IMR-90 (cell line): ENCODE measurements at regions not wholly inside any gene's neighbourhood (a gene's known extent, or its start where the extent isn't known, plus 50 kb on each side); places are given as distances from the start of the nearest gene placed in this dataset.

Experiments used
- ATAC-seq: fragments of 200-7000 bp; cut with Tn5 transposase; 2 replicates; pipeline ENCODE4 v1.9.1; 2020; ENCODE audit warnings: low read depth, mild to moderate bottlenecking, moderate library complexity
- BruUV-seq: library from RNA; stranded (reverse); fragments of 400-500 nt; replicated peaks from 2 replicates; lab custom pipeline; 2021; lab: Mats Ljungman, UMichigan
- CTCF ChIA-PET: fragments of 300-600 bp; formaldehyde crosslinking; extraction: SDS; loops from one replicate; lab custom pipeline; 2021; ENCODE audit warnings: antibody characterized with exemption; lab: Yijun Ruan, JAX
- POLR2A ChIA-PET: fragments of 300-600 bp; sonication (Branson Sonifier 250); formaldehyde crosslinking; loops from one replicate; lab custom pipeline; 2022; ENCODE audit warnings: antibody characterized with exemption; ENCODE audit not compliant: unreplicated experiment; lab: Charles Lee
- DNase-seq: peaks from one replicate; pipeline ENCODE4 v3.0.0; 2013
- H2AFZ ChIP-seq: replicated peaks from 2 replicates; pipeline ENCODE3; 2013; ENCODE audit warnings: low read length, mild to moderate bottlenecking; ENCODE audit not compliant: poor library complexity
- H2AK5ac ChIP-seq: 2 replicates; pipeline ENCODE4 v1.6.1; 2013; ENCODE audit warnings: low read depth, low read length, inconsistent platforms
- H2AK9ac ChIP-seq: replicated peaks from 2 replicates; pipeline ENCODE3; 2013; ENCODE audit warnings: mild to moderate bottlenecking, low read depth, low read length, moderate library complexity; ENCODE audit not compliant: poor library complexity
- H2BK120ac ChIP-seq: 2 replicates; pipeline ENCODE4 v1.6.1; 2013; ENCODE audit warnings: low read depth, low read length, inconsistent platforms
- H2BK15ac ChIP-seq: 3 replicates; pipeline ENCODE4 v1.6.1; 2013; ENCODE audit warnings: low read depth, low read length, inconsistent platforms
- H2BK20ac ChIP-seq: 2 replicates; pipeline ENCODE4 v1.6.1; 2013; ENCODE audit warnings: low read depth, mild to moderate bottlenecking, inconsistent platforms, low read length, moderate library complexity
- H2BK5ac ChIP-seq: 2 replicates; pipeline ENCODE4 v1.6.1; 2013; ENCODE audit warnings: mild to moderate bottlenecking, low read depth, low read length, inconsistent platforms; ENCODE audit not compliant: poor library complexity, severe bottlenecking
- H3K14ac ChIP-seq: replicated peaks from 2 replicates; pipeline ENCODE4 v1.6.1; 2013; ENCODE audit warnings: low read depth, low read length, inconsistent platforms
- H3K18ac ChIP-seq: 2 replicates; pipeline ENCODE4 v1.6.1; 2013; ENCODE audit warnings: low read depth, low read length, control low read depth
- H3K23ac ChIP-seq: 2 replicates; pipeline ENCODE4 v1.6.1; 2013; ENCODE audit warnings: low read depth, low read length, inconsistent platforms
- H3K27ac ChIP-seq: 2 replicates; pipeline ENCODE4 v1.5.1; 2013; ENCODE audit warnings: mild to moderate bottlenecking, control low read depth, low read length; ENCODE audit not compliant: insufficient read depth
- H3K27me3 ChIP-seq: 2 replicates; pipeline ENCODE4 v1.6.1; 2013; ENCODE audit warnings: low read length; ENCODE audit not compliant: control insufficient read depth, insufficient read depth
- H3K36me3 ChIP-seq: 2 replicates; pipeline ENCODE4 v1.6.1; 2013; ENCODE audit warnings: low read length, mixed read lengths; ENCODE audit not compliant: control insufficient read depth, insufficient read depth
- H3K4ac ChIP-seq: 2 replicates; pipeline ENCODE4 v1.6.1; 2013; ENCODE audit warnings: low read depth, low read length, inconsistent platforms
- H3K4me1 ChIP-seq: 2 replicates; pipeline ENCODE4 v1.6.1; 2013; ENCODE audit warnings: low read length, mixed read lengths; ENCODE audit not compliant: control insufficient read depth, insufficient read depth
- H3K4me2 ChIP-seq: 2 replicates; pipeline ENCODE4 v1.6.1; 2013; ENCODE audit warnings: low read depth, mild to moderate bottlenecking, control low read depth, low read length, moderate library complexity
- H3K4me3 ChIP-seq: 2 replicates; pipeline ENCODE4 v1.5.1; 2013; ENCODE audit warnings: low read depth, mild to moderate bottlenecking, control low read depth, low read length, moderate library complexity; ENCODE audit not compliant: insufficient read depth
- H3K56ac ChIP-seq: 2 replicates; pipeline ENCODE4 v1.6.1; 2013; ENCODE audit warnings: low read length, inconsistent platforms; ENCODE audit not compliant: insufficient read depth; ENCODE audit errors: extremely low read depth
- H3K79me1 ChIP-seq, 2 experiments: 2 replicates each; pipeline ENCODE4 v1.6.1; 2013; ENCODE audit warnings: low read length in 2 of 2, inconsistent platforms in 1 of 2, low read depth in 1 of 2
- H3K9ac ChIP-seq: 2 replicates; pipeline ENCODE4 v1.6.1; 2013; ENCODE audit warnings: low read depth, low read length, control low read depth
- H3K9me1 ChIP-seq: 2 replicates; pipeline ENCODE4 v1.6.1; 2013; ENCODE audit warnings: low read length, inconsistent platforms; ENCODE audit not compliant: insufficient read depth
- H3K9me3 ChIP-seq: 2 replicates; pipeline ENCODE4 v1.6.1; 2013; ENCODE audit warnings: low read length; ENCODE audit not compliant: control insufficient read depth, insufficient read depth
- H4K20me1 ChIP-seq: 2 replicates; pipeline ENCODE4 v1.6.1; 2013; ENCODE audit warnings: low read length, inconsistent platforms; ENCODE audit not compliant: insufficient read depth
- H4K5ac ChIP-seq: 2 replicates; pipeline ENCODE4 v1.6.1; 2013; ENCODE audit warnings: mild to moderate bottlenecking, low read depth, low read length, control low read depth
- H4K8ac ChIP-seq, 2 experiments: 2 replicates each; pipeline ENCODE4 v1.6.1; 2013; ENCODE audit warnings: low read depth in 2 of 2, low read length in 2 of 2, control low read depth in 1 of 2, inconsistent platforms in 1 of 2
- H4K91ac ChIP-seq: 2 replicates; pipeline ENCODE4 v1.6.1; 2013; ENCODE audit warnings: low read depth, low read length, inconsistent platforms; ENCODE audit not compliant: insufficient read depth
- CEBPB ChIP-seq: IDR thresholded peaks from 2 replicates; pipeline ENCODE4 v1.6.1; 2012; ENCODE audit warnings: low read depth, low read length, improper control_type of control experiment
- CHD1 ChIP-seq: IDR thresholded peaks from 2 replicates; pipeline ENCODE4 v1.6.1; 2012; ENCODE audit warnings: low read depth, low read length, improper control_type of control experiment
- CTCF ChIP-seq: conservative IDR thresholded peaks from 2 replicates; pipeline ENCODE4 v1.5.1; 2012; ENCODE audit warnings: mild to moderate bottlenecking, low read depth, low read length, improper control_type of control experiment
- USF2 ChIP-seq: fragments of 150-350 bp; IDR thresholded peaks from 2 replicates; pipeline ENCODE4 v1.6.1; 2017; ENCODE audit warnings: mild to moderate bottlenecking, antibody characterized with exemption, low read length, low read depth
- WGBS, 2 experiments: methylation state at CpG; one replicate each; pipeline versions ENCODE4 v1.1.5 to v1.1.7; 2013; ENCODE audit warnings: missing lambda C conversion rate in 2 of 2; ENCODE audit not compliant: insufficient read length in 1 of 2; ENCODE audit errors: extremely low coverage in 2 of 2; 5-methylcytosine and 5-hydroxymethylcytosine counted together
- dilution Hi-C: fragments of 300-500 bp; cut with HindIII; formaldehyde crosslinking; loops from one replicate; pipeline ENCODE4 v1.14.3; 2018; ENCODE audit warnings: low sequenced_read_pairs; ENCODE audit not compliant: unreplicated experiment
- in situ Hi-C: fragments of 300-500 bp; cut with MboI; formaldehyde crosslinking; loops from 3 replicates; pipeline ENCODE4 v1.14.3; 2019; ENCODE audit warnings: low sequenced_read_pairs, inconsistent platforms, mixed read lengths
- intact Hi-C: fragments of 100-400 bp; cut with micrococcal nuclease; formaldehyde crosslinking; loops from 2 replicates; pipeline ENCODE4 v1.10.0; 2022

GRCh38 chr3:159664653-159665052, 324.0 kb upstream of the IL12A start:
- dilution Hi-C loops (no loop called here), intact Hi-C loops (no loop called here), in situ Hi-C loops (no loop called here)
- H3K79me1 ChIP-seq: no peaks in the 10 kb centered on the region
- no peak overlapping the region for H3K4ac ChIP-seq
- H4K91ac ChIP-seq: no peak overlapping the region
- TF ChIP-seq CTCF (no peak), USF2 (no peak), CHD1 (no peak), CEBPB (no peak)
- H2AK5ac ChIP-seq: no peak overlapping the region
- no peak overlapping the region for H3K23ac ChIP-seq
- H3K4me3 ChIP-seq: no peak overlapping the region
- no peak overlapping the region for H2BK15ac ChIP-seq
- H3K36me3 ChIP-seq: no peaks in the 10 kb centered on the region
- no TSS peak for BruUV-seq
- no peak overlapping the region for H3K4me2 ChIP-seq
- H3K9me1 ChIP-seq: 0 out of 2 replicates have a peak, but pooled peaks cover 3% of the 10 kb centered on the region
- H2BK120ac ChIP-seq: no peak overlapping the region
- CTCF ChIA-PET: no interaction called here
- H2AK9ac ChIP-seq: no peak overlapping the region
- H3K27me3 ChIP-seq: no peaks in the 10 kb centered on the region
- DNase-seq (no peak), ATAC-seq (no peak)
- no peak overlapping the region for H3K9ac ChIP-seq
- no CpG with 5 or more reads among the region's 1 CpG for WGBS, 2 experiments
- no peak overlapping the region for H3K14ac ChIP-seq
- H3K27ac ChIP-seq: no peak overlapping the region
- H4K20me1 ChIP-seq: no peaks in the 10 kb centered on the region
- POLR2A ChIA-PET: no interaction called here
- no peak overlapping the region for H3K18ac ChIP-seq
- no peak overlapping the region for H4K5ac ChIP-seq
- H2BK5ac ChIP-seq: no peak overlapping the region
- H3K4me1 ChIP-seq: peaks cover 5% of the 10 kb centered on the region
- H2AFZ ChIP-seq: no peak overlapping the region
- no peak overlapping the region for H2BK20ac ChIP-seq
- peaks cover 6% of the 10 kb centered on the region for H3K9me3 ChIP-seq
- H3K56ac ChIP-seq: no peak overlapping the region
- no peak overlapping the region for H4K8ac ChIP-seq
